Glomerular endothelial cell (primary cell): ENCODE measurements at regions not wholly inside any gene's neighbourhood (a gene's known extent, or its start where the extent isn't known, plus 50 kb on each side); places are given as distances from the start of the nearest gene placed in this dataset.
"Not testable (repeated sequence)": the region's sequence is repeated elsewhere in the genome, so short reads cannot be mapped to it uniquely, and the experiment has no call there.

ENCODE experiments used
- DNase-seq: peaks from one replicate; pipeline ENCODE4 v3.0.0-alpha.2; 2011; ENCODE audit warnings: low read depth, low spot score; ENCODE audit errors: extremely low read depth

- DNase-seq: no peak
These were observed 143.7 kb downstream of the TM2D1 start for GRCh38 chr1:61581251-61581650.

GRCh38 chr1:61580417-61580816 is 144.5 kb downstream of the TM2D1 start:
- no peak for DNase-seq

GRCh38 chr1:61579802-61580201 is 145.1 kb downstream of the TM2D1 start:
- no peak for DNase-seq

GRCh38 chr1:61572046-61572445 is 152.9 kb downstream of the TM2D1 start:
- DNase-seq: no peak

- DNase-seq: no peak
These were observed 154.8 kb downstream of the TM2D1 start for GRCh38 chr1:61570191-61570590.

- no peak for DNase-seq
These were observed 155.7 kb downstream of the TM2D1 start for GRCh38 chr1:61569303-61569621.

GRCh38 chr1:61568460-61569302 is 156.3 kb downstream of the TM2D1 start:
- no peak for DNase-seq

GRCh38 chr1:61566177-61566576 is 158.8 kb downstream of the TM2D1 start:
- no peak for DNase-seq

GRCh38 chr1:61563611-61564010 is 161.3 kb downstream of the TM2D1 start:
- no peak for DNase-seq

GRCh38 chr1:61561666-61562065 is 163.3 kb downstream of the TM2D1 start:
- no peak for DNase-seq

- no peak for DNase-seq
These were observed 164.6 kb downstream of the TM2D1 start for GRCh38 chr1:61560385-61560784.

GRCh38 chr1:61556631-61557030 is 168.3 kb downstream of the TM2D1 start:
- DNase-seq: no peak

GRCh38 chr1:61552630-61553305 is 172.2 kb downstream of the TM2D1 start:
- no peak for DNase-seq

GRCh38 chr1:61547302-61547701 is 177.6 kb downstream of the TM2D1 start:
- not testable (repeated sequence) for DNase-seq

- DNase-seq: not testable (repeated sequence)
These were observed 180.1 kb downstream of the TM2D1 start for GRCh38 chr1:61544870-61545269.

GRCh38 chr1:61543498-61543897 is 181.4 kb downstream of the TM2D1 start:
- not testable (repeated sequence) for DNase-seq

- DNase-seq: no peak
These were observed 185.1 kb downstream of the TM2D1 start for GRCh38 chr1:61539720-61540462.

- no peak for DNase-seq
These were observed 186.7 kb downstream of the TM2D1 start for GRCh38 chr1:61538228-61538627.

GRCh38 chr1:61536174-61537108 is 188.5 kb downstream of the TM2D1 start:
- no peak for DNase-seq

GRCh38 chr1:61534847-61535246 is 190.1 kb downstream of the TM2D1 start:
- no peak for DNase-seq

GRCh38 chr1:61533546-61533945 is 191.4 kb downstream of the TM2D1 start:
- DNase-seq: no peak
